CD14-positive monocyte (primary cell): ENCODE measurements at regions not wholly inside any gene's neighbourhood (a gene's known extent, or its start where the extent isn't known, plus 50 kb on each side); places are given as distances from the start of the nearest gene placed in this dataset.

Experiments
- DNase-seq, 3 donors: peaks; one replicate each; pipeline ENCODE4 v3.0.0-alpha.2; 2011 to 2022
- H2AFZ ChIP-seq: 2 replicates; pipeline ENCODE4 v1.6.0; 2012; ENCODE audit warnings: mild to moderate bottlenecking, low read depth, low read length, inconsistent platforms; ENCODE audit not compliant: insufficient read depth, poor library complexity, severe bottlenecking
- H3K27ac ChIP-seq, 2 donors: 1 replicate in 1 of 2; 2 replicates in 1 of 2; pipeline ENCODE4 v1.5.1; 2012 to 2013; ENCODE audit warnings: low read length in 2 of 2, control low read depth in 1 of 2, inconsistent platforms in 1 of 2, low read depth in 1 of 2, mild to moderate bottlenecking in 1 of 2
- H3K27me3 ChIP-seq, 2 donors: one replicate each; pipeline versions ENCODE4 v1.6.0 to v1.6.1; 2011 to 2013; ENCODE audit warnings: low read length in 2 of 2; ENCODE audit not compliant: control insufficient read depth in 2 of 2, insufficient read depth in 2 of 2
- H3K36me3 ChIP-seq, 2 donors: replicated peaks in 1 of 2; 1 replicate in 1 of 2; 2 replicates in 1 of 2; pipeline versions ENCODE4 v1.5.1 to v1.6.1; 2012 to 2013; ENCODE audit warnings: low read length in 2 of 2, control low read depth in 1 of 2, inconsistent platforms in 1 of 2, mild to moderate bottlenecking in 1 of 2; ENCODE audit not compliant: insufficient read depth in 2 of 2, control insufficient read depth in 1 of 2
- H3K4me1 ChIP-seq, 2 donors: 1 replicate in 1 of 2; 2 replicates in 1 of 2; pipeline versions ENCODE4 v1.5.1 to v1.6.1; 2012 to 2013; ENCODE audit warnings: low read length in 2 of 2, control low read depth in 1 of 2, inconsistent platforms in 1 of 2, mild to moderate bottlenecking in 1 of 2, moderate library complexity in 1 of 2; ENCODE audit not compliant: insufficient read depth in 2 of 2, control insufficient read depth in 1 of 2
- H3K4me2 ChIP-seq: replicated peaks from 2 replicates; pipeline ENCODE3; 2012; ENCODE audit warnings: low read length, moderate library complexity, mild to moderate bottlenecking; ENCODE audit not compliant: poor library complexity, severe bottlenecking; ENCODE audit errors: extremely low read depth
- H3K4me3 ChIP-seq, 3 experiments: fragments of 200-600 bp in 1 of 3; sonication (generic) in 1 of 3; replicated peaks in 1 of 3; 1 replicate in 2 of 3; 2 replicates in 1 of 3; pipeline ENCODE4 v1.5.1; 2011 to 2013; ENCODE audit warnings: low read length in 3 of 3, mild to moderate bottlenecking in 3 of 3, control low read depth in 2 of 3, low read depth in 2 of 3, inconsistent platforms in 1 of 3, moderate library complexity in 1 of 3
- H3K79me2 ChIP-seq: 2 replicates; pipeline ENCODE4 v1.6.0; 2012; ENCODE audit warnings: mild to moderate bottlenecking, control low read depth, inconsistent platforms, low read length, moderate library complexity; ENCODE audit not compliant: insufficient read depth
- H3K9ac ChIP-seq: 2 replicates; pipeline ENCODE4 v1.6.0; 2017; ENCODE audit warnings: low read length, mild to moderate bottlenecking; ENCODE audit not compliant: insufficient read depth, poor library complexity, severe bottlenecking
- H3K9me3 ChIP-seq, 2 donors: replicated peaks in 1 of 2; 1 replicate in 1 of 2; 2 replicates in 1 of 2; pipeline versions ENCODE4 v1.5.1 to v1.6.1; 2012 to 2013; ENCODE audit warnings: low read length in 2 of 2, control low read depth in 1 of 2; ENCODE audit not compliant: control insufficient read depth in 1 of 2, insufficient read depth in 1 of 2
- H4K20me1 ChIP-seq: 2 replicates; pipeline ENCODE4 v1.6.0; 2012; ENCODE audit warnings: mild to moderate bottlenecking, low read length, control low read depth, moderate library complexity; ENCODE audit not compliant: insufficient read depth
- H3K27ac Mint-ChIP-seq, 7 donors: one replicate each; pipeline ENCODE4 v1.8.0; 2020; ENCODE audit warnings: mild to moderate bottlenecking in 7 of 7, mixed read lengths in 7 of 7, moderate library complexity in 6 of 7, inconsistent platforms in 2 of 7
- H3K27me3 Mint-ChIP-seq, 3 donors: one replicate each; pipeline ENCODE4 v1.8.0; 2021 to 2022; ENCODE audit warnings: low read depth in 3 of 3, mild to moderate bottlenecking in 3 of 3, mixed read lengths in 3 of 3, moderate library complexity in 3 of 3, inconsistent platforms in 1 of 3
- H3K36me3 Mint-ChIP-seq, 2 donors: one replicate each; pipeline ENCODE4 v1.8.0; 2020; ENCODE audit warnings: mixed read lengths in 2 of 2, inconsistent platforms in 1 of 2, mild to moderate bottlenecking in 1 of 2
- H3K4me1 Mint-ChIP-seq: one replicate; pipeline ENCODE4 v1.8.0; 2020; ENCODE audit warnings: mild to moderate bottlenecking, mixed read lengths
- H3K4me3 Mint-ChIP-seq, 2 donors: one replicate each; pipeline ENCODE4 v1.8.0; 2020; ENCODE audit warnings: mild to moderate bottlenecking in 2 of 2, mixed read lengths in 2 of 2, moderate library complexity in 1 of 2
- H3K9me3 Mint-ChIP-seq, 7 donors: one replicate each; pipeline ENCODE4 v1.8.0; 2020 to 2022; ENCODE audit warnings: mixed read lengths in 7 of 7, mild to moderate bottlenecking in 6 of 7, moderate library complexity in 6 of 7, inconsistent platforms in 2 of 7
- CTCF ChIP-seq: fragments of 200-600 bp; IDR thresholded peaks from one replicate; pipeline ENCODE4 v1.8.0; 2022; ENCODE audit warnings: antibody characterized with exemption, mild to moderate bottlenecking
- WGBS: methylation state at CpG from one replicate; pipeline ENCODE4 v1.1.5; 2013; ENCODE audit warnings: missing lambda C conversion rate; ENCODE audit not compliant: insufficient coverage; 5-methylcytosine and 5-hydroxymethylcytosine counted together
- intact Hi-C, 2 donors: fragments of 100-400 bp; cut with micrococcal nuclease; formaldehyde crosslinking; loops; one replicate each; pipeline versions ENCODE4 v1.15.0 to v1.15.1; 2023

- Mint-ChIP-seq H3K9me3 (no peaks in the 10 kb centered on the region), H3K36me3 (no peaks in the 10 kb centered on the region), H3K27me3 (peaks cover 0 to 6% (median 3%) of the 10 kb centered on the region in 3 donors), H3K27ac (no peak overlapping the region), H3K4me1 (no peaks in the 10 kb centered on the region), H3K4me3 (no peak overlapping the region)
- Histone ChIP-seq H3K79me2 (no peaks in the 10 kb centered on the region), H3K36me3 (no peaks in the 10 kb centered on the region), H3K4me3 (no peak overlapping the region), H4K20me1 (no peaks in the 10 kb centered on the region), H2AFZ (no peak overlapping the region), H3K9me3 (no peaks in the 10 kb centered on the region), H3K9ac (no peak overlapping the region), H3K27ac (no peak overlapping the region), H3K4me1 (no peaks in the 10 kb centered on the region), H3K4me2 (no peak overlapping the region), H3K27me3 (no peaks in the 10 kb centered on the region)
- TF ChIP-seq CTCF, result no peak
- WGBS, result no CpG with 5 or more reads among the region's 1 CpG
- intact Hi-C loops, result no loop called here
- no peak for DNase-seq
Measured at GRCh38 chr1:29880556-29880955, 644.2 kb downstream of the PTPRU start.

GRCh38 chr1:29879217-29879616 lies 642.9 kb downstream of the PTPRU start:
- Histone ChIP-seq H3K4me2 (no peak overlapping the region), H3K4me1 (no peaks in the 10 kb centered on the region), H3K9ac (no peak overlapping the region), H3K79me2 (no peaks in the 10 kb centered on the region), H3K36me3 (no peaks in the 10 kb centered on the region), H4K20me1 (no peaks in the 10 kb centered on the region), H2AFZ (no peak overlapping the region), H3K4me3 (no peak overlapping the region), H3K27me3 (no peaks in the 10 kb centered on the region), H3K9me3 (no peaks in the 10 kb centered on the region), H3K27ac (no peak overlapping the region)
- Mint-ChIP-seq H3K9me3 (peaks cover 0 to 3% (median 0%) of the 10 kb centered on the region in 7 donors), H3K4me3 (no peak overlapping the region), H3K36me3 (no peaks in the 10 kb centered on the region), H3K27me3 (peaks cover 0 to 6% (median 3%) of the 10 kb centered on the region in 3 donors), H3K27ac (no peak overlapping the region), H3K4me1 (peaks cover 2% of the 10 kb centered on the region)
- DNase-seq, result no peak
- TF ChIP-seq CTCF, result no peak
- intact Hi-C loops, result no loop called here
- WGBS, result 71% methylated on average over 6 of the region's 8 CpGs
